GM18499 (cell line): ENCODE measurements at regions not wholly inside any gene's neighbourhood (a gene's known extent, or its start where the extent isn't known, plus 50 kb on each side); places are given as distances from the start of the nearest gene placed in this dataset.

ENCODE experiments used
- ATAC-seq: cut with Tn5 transposase; IDR thresholded peaks from one replicate; pipeline ENCODE4 v1.9.1; 2021; ENCODE audit warnings: moderate number of reproducible peaks; ENCODE audit not compliant: insufficient read depth, unreplicated experiment

DNA sequence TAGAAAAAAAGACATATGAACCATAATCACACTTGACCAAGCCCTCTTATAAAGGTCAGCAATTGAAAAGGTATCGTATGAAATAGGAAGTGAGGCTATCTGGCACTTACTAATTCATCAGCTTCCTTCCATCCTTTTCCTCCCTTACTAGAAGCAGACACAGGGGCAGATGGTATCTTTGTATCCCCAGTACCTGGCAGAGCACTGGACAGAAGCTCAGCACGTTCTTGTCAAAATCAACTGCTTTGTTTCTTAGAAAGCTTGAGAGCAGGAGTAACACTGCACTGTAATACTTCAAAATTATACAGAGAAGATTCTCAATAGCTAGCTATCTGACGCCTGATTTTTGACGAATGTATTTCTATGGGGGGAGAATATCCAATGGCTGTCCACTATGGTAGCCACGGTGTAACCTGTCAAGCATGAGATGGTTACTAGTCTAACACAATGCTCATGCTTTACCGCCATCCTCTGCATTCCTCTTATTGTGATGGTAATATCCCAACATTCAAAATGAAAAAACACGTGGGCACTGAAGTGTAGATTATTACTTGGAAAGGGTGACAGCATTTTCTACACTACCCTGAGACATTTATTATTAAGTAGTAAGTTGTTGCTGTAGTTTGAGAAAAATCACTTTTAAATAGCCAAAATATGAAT lies 175.6 kb downstream of the SIPA1L2 start:
- ATAC-seq = no peak

DNA sequence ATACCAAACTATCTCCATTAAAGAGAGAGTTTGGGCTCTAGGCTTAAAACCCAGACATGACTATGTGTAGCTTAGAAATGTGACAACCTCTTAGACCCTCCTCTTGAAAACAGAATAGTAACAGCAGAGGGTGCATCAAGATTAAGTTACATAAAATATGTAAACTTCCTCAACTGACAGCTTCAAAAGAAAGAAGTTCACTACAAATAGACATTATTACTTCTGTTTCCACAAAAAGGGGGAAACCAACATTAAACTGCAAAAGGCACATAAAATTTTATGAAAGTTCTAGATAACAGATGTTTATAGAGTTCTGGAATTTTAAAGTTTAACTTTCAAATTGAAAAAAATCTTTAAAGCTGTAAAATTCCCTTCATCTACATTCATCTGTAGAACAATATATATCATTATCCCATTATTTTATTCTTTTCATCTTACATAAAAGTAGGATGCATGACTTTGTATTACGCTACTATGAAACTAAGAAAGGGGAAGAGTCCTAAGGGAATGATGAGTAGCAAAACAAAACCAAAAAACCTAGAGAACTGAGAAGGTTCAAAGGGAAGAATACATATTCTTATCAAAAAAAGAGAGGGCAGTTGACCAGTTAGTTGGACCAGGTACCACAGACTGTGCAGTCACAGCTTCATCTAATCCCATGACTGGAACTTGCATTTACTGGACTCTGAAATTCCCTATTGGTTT lies 177.0 kb downstream of the SIPA1L2 start:
- ATAC-seq = no peak

DNA sequence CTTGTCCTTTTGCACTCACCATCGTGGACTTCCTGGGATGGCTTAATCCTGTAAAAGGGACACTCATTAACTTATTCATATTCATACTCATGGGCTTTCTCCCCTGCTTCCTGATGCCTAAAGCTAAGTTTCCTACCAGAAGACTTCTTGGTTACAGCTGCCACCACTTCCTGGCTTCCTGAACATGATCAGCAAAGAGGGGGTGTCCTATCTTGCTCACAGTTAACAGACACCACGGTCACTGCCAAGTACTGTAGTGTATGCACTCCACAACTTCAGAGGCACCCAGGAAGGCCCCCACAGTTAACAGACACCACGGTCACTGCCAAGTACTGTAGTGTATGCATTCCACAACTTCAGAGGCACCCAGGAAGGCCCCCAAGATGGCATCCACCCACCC lies 177.8 kb downstream of the SIPA1L2 start:
- ATAC-seq = no peak

DNA sequence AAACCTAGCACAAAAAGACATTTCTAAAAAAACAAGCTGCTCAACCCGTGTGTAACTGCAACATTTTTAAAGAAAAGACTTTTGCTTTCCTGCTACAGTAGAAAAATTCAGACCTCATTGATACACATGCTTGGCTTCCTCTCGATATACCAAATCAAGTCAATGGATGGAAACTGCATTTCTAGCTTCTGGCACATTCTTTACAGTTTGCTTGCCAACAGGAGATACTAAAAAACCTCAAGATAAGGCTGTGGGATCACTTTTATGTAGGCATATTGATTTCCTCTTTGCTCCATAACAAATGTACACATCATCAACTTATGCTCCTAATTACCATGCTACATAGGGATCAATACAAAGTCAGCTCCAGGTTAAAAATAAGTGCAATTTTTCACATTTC lies 178.4 kb downstream of the SIPA1L2 start:
- ATAC-seq = no peak

DNA sequence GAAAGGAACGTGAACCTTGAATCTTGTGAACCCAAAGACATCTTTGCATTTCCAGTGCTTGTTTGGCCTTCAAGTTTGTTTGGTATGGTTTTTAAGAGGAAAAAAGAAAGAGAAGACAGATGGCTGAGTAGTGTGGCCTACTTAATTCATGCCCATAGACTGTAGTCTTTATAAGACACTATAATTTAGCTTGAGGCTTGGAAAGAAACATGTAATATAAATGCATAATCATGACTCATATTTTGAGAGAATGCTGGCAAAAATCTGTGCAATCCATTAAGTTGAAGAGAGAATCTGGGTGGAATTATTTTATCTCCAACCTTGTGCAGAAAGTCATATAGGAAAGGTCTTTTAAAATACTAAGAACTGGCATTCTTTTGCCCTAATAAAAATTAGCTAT lies 179.3 kb downstream of the SIPA1L2 start:
- ATAC-seq = no peak

DNA sequence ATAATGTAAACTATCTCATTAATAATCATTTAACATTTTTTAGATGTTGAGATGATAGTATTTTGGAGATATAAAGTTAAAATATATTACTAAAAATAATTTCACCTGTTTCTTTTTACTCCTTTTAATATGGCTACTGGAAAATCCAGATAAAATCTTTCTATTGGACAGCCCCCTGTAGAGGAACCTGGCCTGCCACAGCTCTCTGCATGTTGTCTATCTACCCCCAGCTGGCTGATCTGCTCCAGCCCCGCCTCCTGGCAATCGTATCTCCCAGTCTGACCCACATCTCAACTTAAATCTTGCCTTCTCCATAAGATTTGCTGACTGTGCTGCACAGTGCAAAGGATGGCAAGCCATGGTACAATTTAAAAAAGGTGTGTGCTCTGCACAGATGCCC lies 182.8 kb downstream of the SIPA1L2 start:
- no peak for ATAC-seq

DNA sequence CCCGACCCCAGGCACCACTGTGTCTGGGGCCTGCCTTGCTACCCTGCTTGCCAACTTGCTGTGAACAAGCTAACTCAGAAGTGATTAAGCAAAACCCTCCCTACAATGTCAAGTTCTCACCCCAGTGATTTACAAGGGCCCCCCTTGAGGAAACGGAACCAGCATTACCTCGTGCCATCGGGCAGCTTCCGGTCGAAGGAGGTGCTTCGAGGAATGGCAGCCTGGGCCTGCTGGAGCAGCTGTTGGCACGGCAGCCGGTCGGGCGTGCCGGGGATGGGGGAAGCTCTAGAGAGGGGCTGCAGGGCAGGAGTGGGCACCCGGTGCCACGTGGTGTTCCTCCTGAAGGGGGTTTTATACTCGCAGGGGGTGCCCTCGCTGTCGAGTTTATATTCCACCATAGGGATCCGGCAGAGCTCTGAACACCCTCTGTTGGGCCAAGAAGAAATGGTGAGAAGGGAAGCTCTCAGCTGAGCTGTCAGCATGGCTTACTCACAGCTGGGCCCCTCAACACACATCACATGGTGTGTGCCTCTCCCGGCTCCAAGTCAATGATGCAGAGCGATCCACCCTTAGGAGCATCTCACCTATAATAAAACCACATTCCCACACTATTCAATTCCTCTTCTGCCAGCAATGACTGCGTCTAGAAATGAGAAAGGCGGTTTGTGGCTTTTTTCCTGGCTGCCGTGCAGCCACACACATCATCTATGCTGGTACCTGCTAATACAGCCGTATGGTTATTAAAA lies 184.4 kb downstream of the SIPA1L2 start:
- ATAC-seq = no peak

DNA sequence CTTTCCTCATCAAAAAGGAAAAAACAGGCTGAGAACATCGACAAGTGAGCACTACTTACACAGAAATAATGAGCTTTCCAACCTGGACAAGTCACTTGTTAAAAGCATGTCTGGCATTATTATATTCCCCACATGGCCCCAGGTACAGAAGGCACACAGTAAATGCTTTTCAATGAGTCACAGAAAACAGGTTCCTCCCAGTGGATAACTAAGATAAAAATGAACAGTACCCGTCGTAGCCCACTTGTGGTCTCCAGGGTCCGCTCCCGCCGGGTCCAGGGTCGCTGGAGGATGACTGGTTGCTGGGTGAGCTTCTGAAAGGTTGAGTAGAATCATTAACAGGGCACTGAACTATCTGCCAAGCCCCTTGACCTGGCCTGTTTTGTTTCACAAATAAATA lies 186.6 kb downstream of the SIPA1L2 start:
- no peak for ATAC-seq

DNA sequence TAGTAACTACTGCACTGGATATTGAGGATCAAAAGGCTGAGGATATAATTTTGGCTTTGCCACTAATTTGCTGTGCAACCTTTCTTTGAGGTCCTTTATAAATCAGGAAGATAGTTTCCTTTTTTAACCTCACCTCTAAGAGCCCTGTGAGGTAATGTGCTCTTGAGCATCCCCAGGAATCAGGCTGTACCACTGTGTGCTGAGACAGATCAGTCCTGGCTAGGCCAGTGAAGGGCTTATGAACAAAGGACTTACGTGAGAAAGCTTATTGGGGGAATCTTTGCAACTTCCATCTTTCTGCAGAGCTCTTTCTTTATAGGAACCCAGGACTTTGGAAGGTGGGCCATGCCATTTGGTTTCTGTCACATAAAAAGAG lies 188.9 kb downstream of the SIPA1L2 start:
- no peak for ATAC-seq

DNA sequence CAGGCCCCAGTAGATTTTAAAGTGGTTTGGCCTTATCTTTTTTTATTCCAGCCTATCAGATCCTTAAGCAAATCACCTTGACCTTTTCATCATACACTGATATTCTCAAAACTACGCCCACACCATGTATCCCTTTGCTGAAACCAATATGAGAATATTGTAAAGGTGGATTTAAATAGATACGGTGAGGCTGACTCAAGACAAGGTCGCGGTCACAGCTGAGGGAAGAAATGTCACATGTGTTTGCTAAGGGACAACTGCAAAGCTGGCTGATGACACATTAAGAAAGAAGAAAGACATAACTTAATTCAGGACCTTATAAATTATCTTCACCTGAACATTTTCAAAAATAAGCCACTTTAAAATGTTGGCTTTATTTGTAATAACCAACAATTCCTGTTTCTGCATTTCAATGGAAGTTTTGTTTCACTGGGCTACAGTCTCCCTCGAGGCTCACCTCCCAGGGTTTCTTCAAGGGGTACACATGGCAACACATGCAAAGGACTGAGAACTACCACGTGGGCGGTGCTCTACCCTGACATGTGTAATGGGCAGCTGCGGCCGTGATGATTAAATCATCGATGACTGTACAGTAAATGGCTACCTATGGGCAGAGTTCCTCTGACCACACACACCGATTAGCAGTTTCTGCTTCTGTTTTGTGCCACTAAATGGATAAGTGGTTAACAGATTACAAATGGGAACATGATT lies 189.5 kb downstream of the SIPA1L2 start:
- ATAC-seq = no peak

DNA sequence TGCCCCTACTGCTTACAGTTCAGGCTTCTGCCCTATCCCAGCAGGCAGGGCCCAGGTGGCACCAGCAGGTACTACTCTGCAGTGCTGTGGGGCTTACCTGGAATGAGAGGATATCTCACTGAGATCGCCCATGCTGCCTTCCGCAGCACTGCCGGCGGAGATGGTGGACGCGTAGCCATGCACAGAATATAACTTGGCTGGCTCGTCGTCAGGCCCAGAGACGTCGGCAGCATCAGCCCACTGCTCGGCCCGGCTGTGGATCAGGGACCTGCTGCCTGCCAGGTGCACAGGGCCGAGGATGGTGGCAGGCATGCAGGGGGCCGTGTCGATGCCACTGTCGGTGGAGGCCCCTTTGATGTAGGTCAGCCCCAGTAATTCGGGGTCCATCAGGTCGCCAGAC lies 190.9 kb downstream of the SIPA1L2 start:
- no peak for ATAC-seq

DNA sequence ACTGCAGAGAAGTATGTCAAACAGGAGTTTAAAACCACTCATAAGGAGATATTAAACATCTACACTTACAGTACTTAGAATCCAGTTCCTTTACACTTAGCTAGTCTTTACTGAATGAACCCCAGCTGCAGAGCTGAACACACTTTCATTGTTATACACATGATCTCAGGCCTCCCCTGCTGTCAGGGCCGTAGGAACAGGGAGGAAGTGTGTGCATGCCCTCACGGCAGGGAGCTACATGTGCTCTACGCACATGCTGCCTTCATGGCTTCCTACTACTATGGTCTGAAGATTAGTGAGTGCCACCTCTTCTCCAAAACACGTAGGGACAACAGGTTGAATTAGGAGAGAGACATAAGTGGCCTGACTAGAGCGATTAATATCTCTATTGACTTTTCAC lies 191.5 kb downstream of the SIPA1L2 start:
- ATAC-seq = no peak

DNA sequence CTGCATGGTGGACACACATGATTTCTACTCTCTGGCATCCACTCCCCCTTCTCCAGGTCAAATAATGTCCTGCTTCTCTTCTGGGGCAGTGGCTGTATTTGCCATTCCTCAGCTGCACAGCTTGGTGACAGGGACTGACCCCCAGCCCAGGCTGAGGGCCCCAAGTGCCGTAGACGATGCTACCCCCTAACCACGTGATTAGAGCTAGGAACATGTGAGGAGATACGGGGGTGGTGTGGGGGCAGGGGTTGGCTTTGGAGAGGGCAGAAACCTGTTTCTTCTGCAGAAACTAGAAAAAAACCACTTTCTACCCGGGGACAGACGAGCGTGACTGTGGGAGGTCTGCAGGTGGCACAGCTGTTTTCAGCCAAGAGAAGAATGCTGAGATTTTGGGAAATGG lies 192.4 kb downstream of the SIPA1L2 start:
- no peak for ATAC-seq

DNA sequence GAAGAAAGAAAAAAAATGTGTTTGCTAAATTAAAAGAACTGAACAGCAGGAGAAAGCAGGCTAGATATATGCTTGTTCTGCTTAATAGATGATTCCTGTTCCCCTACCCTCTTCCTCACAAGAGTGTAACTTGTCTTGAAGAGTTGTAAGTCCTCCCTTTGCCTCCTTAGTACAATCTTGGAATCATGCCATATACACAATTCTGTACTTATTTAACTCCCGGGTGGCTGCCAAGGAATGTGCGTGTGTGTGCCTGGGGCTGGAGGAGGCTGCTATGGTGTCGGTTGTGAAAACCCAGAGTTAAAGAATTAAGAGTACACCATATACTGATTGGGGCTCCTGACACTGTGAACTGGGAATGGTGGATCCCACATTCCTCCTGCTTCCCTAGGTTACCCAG lies 194.2 kb downstream of the SIPA1L2 start:
- no peak for ATAC-seq

DNA sequence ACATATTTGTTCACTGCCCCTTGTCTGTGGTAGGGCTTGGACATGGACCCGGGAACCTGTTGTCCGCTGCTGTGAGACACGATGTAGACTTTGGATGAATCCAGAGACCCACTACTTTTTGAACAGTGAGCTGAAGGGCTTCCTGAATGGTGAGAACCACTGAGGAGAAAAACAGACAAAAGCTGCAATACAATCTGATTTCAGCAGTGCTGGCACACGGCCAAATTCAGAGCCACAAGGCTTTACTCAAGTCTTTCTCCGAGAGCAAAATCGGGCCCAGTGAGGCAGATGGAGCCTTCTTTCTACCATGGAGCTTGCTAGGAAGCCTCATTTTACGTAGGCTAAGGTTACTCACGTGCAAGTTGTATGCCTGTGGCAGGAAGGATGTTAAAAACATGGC lies 197.6 kb downstream of the SIPA1L2 start:
- no peak for ATAC-seq

DNA sequence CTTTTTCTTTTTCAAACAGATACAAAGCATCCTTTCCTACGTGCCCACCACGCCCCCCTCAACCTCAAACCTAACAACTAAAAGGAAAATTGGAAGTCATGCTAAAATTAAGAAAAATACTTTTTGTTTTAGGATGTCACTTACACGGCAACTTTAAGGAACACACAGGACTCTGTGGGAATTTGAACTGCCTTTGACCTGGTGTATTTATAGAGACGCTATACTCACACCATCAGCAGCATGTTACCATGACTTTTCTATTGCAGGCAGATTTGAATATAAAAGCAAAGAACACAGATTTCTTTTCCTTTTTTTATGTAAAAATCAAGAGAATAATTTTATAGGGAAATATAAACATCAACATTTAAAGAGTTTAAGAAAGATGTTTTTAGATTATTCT lies 198.2 kb downstream of the SIPA1L2 start:
- no peak for ATAC-seq

DNA sequence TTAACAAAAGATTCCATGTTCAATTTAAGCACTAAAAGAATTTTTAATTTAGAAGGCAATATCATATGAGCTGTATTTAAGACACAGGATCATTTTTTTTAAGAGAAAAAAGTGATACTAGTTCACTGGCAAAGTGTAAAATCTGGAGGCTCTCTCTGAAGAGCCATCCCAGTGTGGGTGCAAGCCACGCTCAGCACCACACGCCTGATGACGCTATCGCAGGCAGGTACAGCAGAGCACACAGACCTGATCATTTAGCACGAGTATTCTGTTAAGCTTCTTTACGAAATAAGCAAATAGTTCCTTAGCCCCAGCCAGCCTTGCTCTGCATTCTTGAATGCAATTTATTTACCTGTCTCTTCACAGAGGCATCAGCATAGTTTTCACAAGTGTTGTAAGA lies 198.6 kb downstream of the SIPA1L2 start:
- ATAC-seq = no peak

DNA sequence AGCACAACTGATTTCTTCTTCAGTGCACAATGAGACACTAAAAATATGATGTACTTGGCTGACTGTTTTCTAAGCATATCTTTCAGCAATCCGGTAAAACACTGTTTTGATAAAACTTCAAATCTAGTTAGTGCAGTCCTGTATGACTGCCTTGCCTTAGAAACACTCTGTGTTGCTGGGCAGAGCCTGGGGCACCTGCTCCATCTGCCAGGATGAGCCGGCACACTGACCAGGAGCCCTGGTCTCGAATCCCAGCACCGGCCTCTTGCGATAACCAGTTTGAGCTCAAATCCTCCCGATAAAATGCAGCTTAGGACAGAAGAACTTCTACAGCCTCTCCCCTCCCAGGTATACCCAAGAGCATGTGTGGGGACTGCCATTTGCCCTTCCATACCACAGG lies 199.5 kb downstream of the SIPA1L2 start:
- no peak for ATAC-seq

DNA sequence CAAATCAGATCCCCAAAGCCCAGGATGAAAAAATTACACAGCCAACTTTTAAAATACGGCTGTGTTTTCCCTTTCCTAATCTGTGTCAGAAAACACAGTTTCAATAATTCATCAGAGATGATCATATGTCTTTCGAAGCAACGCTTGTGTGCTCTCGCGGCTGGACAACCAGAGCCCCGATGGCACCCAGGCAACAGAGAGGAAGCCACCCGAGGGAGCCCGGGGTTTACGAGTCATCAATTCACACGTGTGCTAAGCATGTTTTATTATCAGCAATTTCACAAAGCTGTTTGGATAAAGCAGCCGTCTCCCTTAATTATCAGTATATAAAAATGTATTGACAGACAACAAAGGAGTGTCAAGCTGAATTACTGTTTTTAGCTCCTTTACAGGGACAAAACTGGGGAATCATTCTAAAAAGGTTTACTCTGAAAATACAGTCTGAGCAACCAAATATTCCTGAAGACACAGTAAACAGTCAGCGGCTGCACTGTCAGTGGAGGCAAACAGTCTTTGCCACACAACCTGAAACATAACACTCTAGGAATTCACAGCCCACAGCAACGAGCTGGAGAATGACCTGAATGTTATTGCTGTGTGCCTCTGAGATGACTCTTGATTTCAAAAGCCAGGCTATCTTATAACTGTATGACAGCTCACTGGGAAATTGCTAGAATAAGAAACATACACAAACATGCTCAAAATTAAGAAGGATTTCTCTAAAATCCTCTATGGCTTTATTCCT lies 201.0 kb downstream of the SIPA1L2 start:
- no peak for ATAC-seq

DNA sequence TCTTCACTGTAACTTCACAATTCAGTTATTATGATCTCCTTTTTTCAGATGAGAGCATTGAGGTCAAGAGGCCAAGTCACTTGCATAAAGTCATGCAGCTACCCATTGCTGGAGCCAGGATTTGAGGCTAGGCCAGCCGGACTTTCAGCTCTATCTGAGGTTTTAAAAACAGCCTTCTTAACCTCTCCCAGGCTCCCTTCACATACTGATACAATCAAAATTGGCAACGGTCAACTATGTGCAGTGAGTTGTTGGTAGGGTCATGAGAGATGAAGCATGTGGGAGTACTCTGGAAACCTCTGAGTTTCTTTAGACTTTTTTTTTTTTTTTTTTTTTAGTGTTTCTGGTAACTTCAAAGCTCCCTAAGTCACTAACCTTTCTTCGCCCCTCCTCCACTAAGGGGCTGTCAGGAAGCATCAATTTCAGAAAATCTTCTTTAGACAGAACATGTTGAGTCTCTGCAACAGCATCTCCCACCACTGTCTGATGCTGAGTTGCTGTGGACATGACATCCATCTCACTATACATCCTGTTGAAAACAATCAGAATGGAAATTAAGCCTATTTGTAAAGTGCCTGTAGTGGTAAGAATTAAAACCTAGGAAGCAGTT lies 201.8 kb downstream of the SIPA1L2 start:
- no peak for ATAC-seq
